Omental fat pad (tissue), 3 donors: ENCODE measurements at regions not wholly inside any gene's neighbourhood (a gene's known extent, or its start where the extent isn't known, plus 50 kb on each side); places are given as distances from the start of the nearest gene placed in this dataset.

Source experiments
- ATAC-seq: fragments of 150-250 bp; one replicate; pipeline ENCODE4 v1.9.1; 2016; ENCODE audit warnings: mild to moderate bottlenecking, moderate library complexity; ENCODE audit not compliant: low FRiP score
- DNase-seq: peaks from one replicate; pipeline ENCODE4 v3.0.0-alpha.2; 2019; ENCODE audit warnings: low spot score
- CTCF ChIP-seq, 3 donors: fragments of 450-650 bp; IDR thresholded peaks; one replicate each; pipeline ENCODE4 v1.5.1; 2016 to 2017; ENCODE audit warnings: antibody characterized with exemption in 3 of 3, mild to moderate bottlenecking in 3 of 3, moderate library complexity in 2 of 3

- no peak for DNase-seq
- no peak for ATAC-seq
- no peak for TF ChIP-seq CTCF (IDR thresholded peaks at IDR 0.05)
Measured at GRCh38 chr4:124337874-124338273, 374.7 kb downstream of the ANKRD50 start.

GRCh38 chr4:124343661-124344171 lies 368.8 kb downstream of the ANKRD50 start:
- DNase-seq, result no peak
- no peak for TF ChIP-seq CTCF (IDR thresholded peaks at IDR 0.05)
- ATAC-seq, result no peak

GRCh38 chr4:124372916-124373315 lies 339.6 kb downstream of the ANKRD50 start:
- TF ChIP-seq CTCF (IDR thresholded peaks at IDR 0.05), result no peak
- DNase-seq (no peak), ATAC-seq (no peak)

GRCh38 chr4:124386163-124386562 lies 326.4 kb downstream of the ANKRD50 start:
- no peak for TF ChIP-seq CTCF (IDR thresholded peaks at IDR 0.05)
- DNase-seq, result no peak
- ATAC-seq, result no peak

- TF ChIP-seq CTCF (IDR thresholded peaks at IDR 0.05), result no peak
- ATAC-seq, result no peak
- DNase-seq, result no peak
Measured at GRCh38 chr4:124386648-124387047, 325.9 kb downstream of the ANKRD50 start.

- no peak for TF ChIP-seq CTCF (IDR thresholded peaks at IDR 0.05)
- no peak for DNase-seq
- ATAC-seq, result no peak
Measured at GRCh38 chr4:124389591-124389990, 322.9 kb downstream of the ANKRD50 start.

GRCh38 chr4:124390861-124391260 lies 321.7 kb downstream of the ANKRD50 start:
- ATAC-seq, result no peak
- no peak for TF ChIP-seq CTCF (IDR thresholded peaks at IDR 0.05)

More at GRCh38 chr4:124390861-124391260, 321.7 kb downstream of the ANKRD50 start:
- DNase-seq, result no peak
